ENCODE measurements at regions not wholly inside any gene's neighbourhood (a gene's known extent, or its start where the extent isn't known, plus 50 kb on each side); places are given as distances from the start of the nearest gene placed in this dataset.
"Not testable (repeated sequence)": the region's sequence is repeated elsewhere in the genome, so short reads cannot be mapped to it uniquely, and the experiment has no call there.

DNA sequence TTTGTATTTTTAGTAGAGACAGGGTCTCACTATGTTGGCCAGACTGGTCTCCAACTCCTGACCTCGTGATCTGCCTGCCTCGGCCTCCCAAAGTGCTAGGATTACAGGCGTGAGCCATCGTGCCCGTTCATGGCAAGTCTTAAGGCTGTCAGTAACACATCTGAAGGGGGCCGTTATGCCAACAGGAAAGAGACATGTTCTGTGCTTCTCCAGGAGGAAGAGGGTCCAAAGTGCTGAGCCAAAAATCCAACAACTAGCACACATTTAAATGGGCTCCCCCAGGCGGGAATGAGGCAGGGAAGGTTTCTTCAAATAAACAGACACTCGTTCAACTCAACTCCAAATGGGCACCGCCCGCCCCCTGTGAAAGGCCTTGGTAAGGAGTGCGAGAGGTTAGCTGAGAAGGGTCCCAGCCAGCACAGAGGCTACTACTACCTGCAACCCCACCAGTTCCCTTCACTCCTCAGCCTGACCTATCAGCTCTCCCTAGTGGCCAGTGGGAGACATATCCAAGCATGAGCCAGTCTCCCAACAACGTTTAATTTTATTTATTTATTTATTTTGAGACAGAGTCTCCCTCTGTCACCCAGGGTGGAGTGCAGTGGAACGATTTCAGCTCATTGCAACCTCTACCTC, 84.1 kb upstream of the DMRT1 start:
- no peaks in the 10 kb centered on the region for H3K36me3 ChIP-seq
- no peak overlapping the region for H3K4me3 ChIP-seq
- peak; percentile 33 to 47 for DNase-seq (ENCODE audit: low read depth in 1 of 2, low spot score in 2 of 2)
- peaks cover 16% of the 10 kb centered on the region for H3K4me1 ChIP-seq (replicated peaks)
- no peaks in the 10 kb centered on the region for H3K27me3 ChIP-seq (replicated peaks)
- no peaks in the 10 kb centered on the region for H3K9me3 ChIP-seq (replicated peaks)
- no peak overlapping the region for H3K27ac ChIP-seq

DNA sequence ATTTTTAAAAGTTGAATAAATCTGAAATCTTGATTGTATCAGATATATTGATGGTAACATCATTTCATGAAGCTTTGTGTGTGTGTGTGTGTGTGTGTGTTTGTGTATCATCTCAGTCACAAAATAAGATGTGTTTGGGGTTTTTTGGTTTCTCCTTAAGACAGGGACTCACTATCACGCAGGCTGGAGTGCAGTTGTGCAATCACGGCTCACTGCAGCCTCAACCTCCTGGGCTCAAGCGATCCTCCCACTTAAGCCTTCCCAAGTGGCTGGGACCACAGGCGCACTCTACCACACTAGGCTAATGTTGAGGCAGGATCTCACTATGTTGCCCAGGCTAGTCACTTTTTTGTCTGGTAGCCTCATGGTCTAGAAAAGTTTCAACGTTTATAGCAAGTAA, 83.4 kb upstream of the DMRT1 start:
- no peak overlapping the region for H3K4me3 ChIP-seq
- H3K36me3 ChIP-seq: no peaks in the 10 kb centered on the region
- no peak overlapping the region for H3K27ac ChIP-seq
- no peaks in the 10 kb centered on the region for H3K27me3 ChIP-seq (replicated peaks)
- peaks cover 10% of the 10 kb centered on the region for H3K4me1 ChIP-seq (replicated peaks)
- H3K9me3 ChIP-seq (replicated peaks): no peaks in the 10 kb centered on the region
- DNase-seq (ENCODE audit: low read depth in 1 of 2, low spot score in 2 of 2): no peak

DNA sequence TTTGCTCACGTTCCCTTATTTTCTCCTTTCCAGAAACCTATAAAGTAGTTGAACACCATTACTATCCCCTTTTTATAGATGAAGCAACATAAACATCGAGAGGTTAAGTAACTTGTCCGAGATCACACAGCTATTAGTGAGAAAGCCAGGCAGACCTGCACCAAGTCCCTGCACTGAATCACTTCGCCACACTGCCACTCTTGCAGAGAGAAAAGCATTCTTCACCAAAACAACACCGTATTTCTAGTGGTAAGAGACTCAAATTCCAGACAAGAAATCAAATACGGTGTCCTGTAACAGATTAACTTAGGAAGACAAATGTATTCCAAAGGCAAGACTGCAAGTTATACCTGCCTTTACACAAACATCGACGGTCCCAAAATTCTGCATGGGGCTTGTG, 82.0 kb upstream of the DMRT1 start:
- H3K4me1 ChIP-seq (replicated peaks): peaks cover 10% of the 10 kb centered on the region
- no peak overlapping the region for H3K4me3 ChIP-seq
- no peaks in the 10 kb centered on the region for H3K27me3 ChIP-seq (replicated peaks)
- no peaks in the 10 kb centered on the region for H3K36me3 ChIP-seq
- no peaks in the 10 kb centered on the region for H3K9me3 ChIP-seq (replicated peaks)
- no peak overlapping the region for H3K27ac ChIP-seq
- DNase-seq (ENCODE audit: low read depth in 1 of 2, low spot score in 2 of 2): no peak

DNA sequence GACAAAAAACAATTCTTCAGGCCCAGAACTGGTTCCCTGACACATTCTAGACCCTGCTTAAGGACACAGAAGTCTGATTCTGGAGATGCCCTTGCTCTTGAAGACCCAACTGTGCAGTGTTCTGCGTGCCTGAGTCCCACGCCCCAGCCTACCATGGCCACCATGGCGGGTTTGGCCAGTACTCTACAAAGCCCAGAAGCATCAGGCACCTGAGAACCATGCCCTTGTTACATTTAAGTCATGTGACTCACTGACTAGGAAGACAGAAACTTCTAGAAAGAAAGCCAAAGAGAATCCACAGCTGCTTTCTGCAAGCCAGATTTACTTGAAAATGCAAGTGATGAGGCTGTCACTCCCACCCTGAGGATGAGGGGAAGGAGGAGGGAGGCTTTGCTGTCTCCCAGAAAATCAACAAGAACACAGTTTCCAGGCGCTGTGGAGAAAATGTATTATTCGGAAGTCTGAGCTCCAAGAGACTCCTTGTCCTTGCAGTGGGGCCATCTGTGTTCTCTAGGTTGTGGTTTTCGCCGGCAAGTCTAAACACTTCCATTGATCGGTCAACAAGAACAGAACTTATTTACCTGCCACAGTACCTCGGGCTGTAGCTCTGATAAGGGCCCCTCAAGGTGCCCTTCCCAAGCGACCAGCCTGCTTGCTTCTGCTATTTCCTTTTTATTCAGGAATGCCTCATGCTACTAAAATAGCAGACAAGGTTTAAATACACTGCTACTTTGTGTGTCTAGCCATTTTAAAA, 81.3 kb upstream of the DMRT1 start:
- H3K36me3 ChIP-seq: no peaks in the 10 kb centered on the region
- no peaks in the 10 kb centered on the region for H3K9me3 ChIP-seq (replicated peaks)
- peaks cover 10% of the 10 kb centered on the region for H3K4me1 ChIP-seq (replicated peaks)
- H3K27ac ChIP-seq: no peak overlapping the region
- H3K4me3 ChIP-seq: no peak overlapping the region
- H3K27me3 ChIP-seq (replicated peaks): no peaks in the 10 kb centered on the region
- no peak for DNase-seq (ENCODE audit: low read depth in 1 of 2, low spot score in 2 of 2)

DNA sequence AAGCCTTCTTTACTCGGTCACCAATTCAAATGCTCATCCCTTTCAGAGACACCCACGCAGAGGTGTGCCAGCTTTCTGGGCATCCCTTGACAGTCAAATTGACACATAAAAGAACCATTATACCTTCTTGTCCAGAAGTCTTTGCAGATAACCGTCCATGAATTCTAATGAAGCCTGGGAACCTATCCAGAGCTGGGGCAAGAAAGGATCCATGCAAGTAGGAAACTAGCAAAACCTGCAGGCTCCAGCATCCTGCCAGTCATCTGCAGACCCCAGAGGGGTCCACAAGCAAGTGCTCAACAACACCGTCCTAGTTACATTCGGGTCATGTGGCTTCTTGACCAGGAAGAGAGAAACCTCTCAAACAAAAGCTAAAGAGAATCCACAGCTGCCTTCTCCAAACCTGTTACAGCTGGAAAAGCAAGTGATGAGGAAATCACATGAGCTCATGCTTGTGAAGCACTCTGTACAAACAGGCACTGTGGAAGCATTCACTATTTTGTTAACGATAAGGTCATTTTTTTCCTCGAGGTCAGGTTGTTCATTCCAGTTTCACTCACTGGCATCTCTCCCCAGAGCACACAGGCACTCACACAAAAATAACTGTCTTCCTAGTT, 80.2 kb upstream of the DMRT1 start:
- DNase-seq (ENCODE audit: low read depth in 1 of 2, low spot score in 2 of 2): no peak
- Histone ChIP-seq H3K9me3 (replicated peaks) (no peaks in the 10 kb centered on the region), H3K4me3 (no peak overlapping the region), H3K27ac (no peak overlapping the region), H3K36me3 (no peaks in the 10 kb centered on the region), H3K4me1 (replicated peaks) (no peaks in the 10 kb centered on the region), H3K27me3 (replicated peaks) (no peaks in the 10 kb centered on the region)

DNA sequence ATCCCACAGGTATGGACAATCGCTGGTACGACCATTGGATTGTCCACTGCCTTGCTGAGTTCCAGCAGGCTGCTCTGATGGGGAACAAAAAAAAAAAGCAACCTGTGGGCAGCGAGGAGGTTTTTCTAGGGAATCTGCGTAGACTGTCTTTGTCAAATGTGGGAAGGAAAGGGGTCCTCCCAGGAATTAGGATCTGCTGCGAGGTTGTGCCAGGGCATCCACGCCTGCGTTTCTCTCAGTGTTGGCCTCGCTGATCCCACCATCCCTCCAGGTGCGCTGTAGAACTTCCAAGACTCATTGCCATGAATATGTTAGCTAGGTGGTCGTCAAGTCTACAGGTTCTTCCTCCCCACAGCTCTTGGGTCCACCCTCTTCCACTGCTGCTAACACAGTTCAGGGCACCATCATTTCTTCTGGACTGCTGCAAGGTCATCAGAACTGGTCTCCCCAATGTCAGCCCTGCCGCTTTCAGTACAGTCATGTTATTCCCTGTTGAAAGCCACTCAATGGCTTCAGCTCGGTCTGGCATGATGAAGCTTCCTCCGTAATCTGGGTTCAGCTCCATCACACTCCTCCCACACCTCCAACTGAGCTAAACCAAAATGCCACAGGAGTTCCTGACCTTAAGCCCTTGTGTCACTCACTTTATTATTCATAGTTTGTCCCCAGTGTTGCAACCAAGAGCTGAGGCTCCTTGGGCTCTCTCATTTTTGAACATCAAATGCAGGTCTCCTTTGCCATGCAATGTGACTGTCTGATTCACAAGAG, 79.5 kb upstream of the DMRT1 start:
- H3K9me3 ChIP-seq (replicated peaks): no peaks in the 10 kb centered on the region
- H3K4me1 ChIP-seq (replicated peaks): no peaks in the 10 kb centered on the region
- no peak overlapping the region for H3K4me3 ChIP-seq
- no peaks in the 10 kb centered on the region for H3K36me3 ChIP-seq
- no peak overlapping the region for H3K27ac ChIP-seq
- DNase-seq (ENCODE audit: low read depth in 1 of 2, low spot score in 2 of 2): no peak
- no peaks in the 10 kb centered on the region for H3K27me3 ChIP-seq (replicated peaks)

DNA sequence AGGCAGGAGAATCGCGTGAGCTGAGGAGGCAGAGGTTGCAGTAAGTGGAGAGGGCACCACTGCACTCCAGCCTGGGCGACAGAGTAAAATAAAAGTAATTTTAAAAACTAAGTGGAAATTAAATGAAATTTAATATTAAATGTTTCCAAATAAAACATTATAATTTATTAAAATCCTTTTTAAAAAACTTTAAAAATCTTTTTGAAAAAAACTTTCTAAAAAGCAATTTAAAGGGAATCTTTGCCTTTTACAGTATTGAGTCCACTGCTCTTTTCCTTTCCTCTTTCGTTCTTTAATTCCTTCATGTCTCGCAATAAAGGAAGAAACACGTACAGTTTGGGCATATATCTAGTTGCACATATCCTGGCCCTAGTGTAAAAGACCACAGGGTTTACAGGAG, 77.8 kb upstream of the DMRT1 start:
- no peaks in the 10 kb centered on the region for H3K27me3 ChIP-seq (replicated peaks)
- H3K4me3 ChIP-seq: no peak overlapping the region
- H3K9me3 ChIP-seq (replicated peaks): no peaks in the 10 kb centered on the region
- no peaks in the 10 kb centered on the region for H3K36me3 ChIP-seq
- no peaks in the 10 kb centered on the region for H3K4me1 ChIP-seq (replicated peaks)
- DNase-seq (ENCODE audit: low read depth in 1 of 2, low spot score in 2 of 2): no peak
- H3K27ac ChIP-seq: no peak overlapping the region

DNA sequence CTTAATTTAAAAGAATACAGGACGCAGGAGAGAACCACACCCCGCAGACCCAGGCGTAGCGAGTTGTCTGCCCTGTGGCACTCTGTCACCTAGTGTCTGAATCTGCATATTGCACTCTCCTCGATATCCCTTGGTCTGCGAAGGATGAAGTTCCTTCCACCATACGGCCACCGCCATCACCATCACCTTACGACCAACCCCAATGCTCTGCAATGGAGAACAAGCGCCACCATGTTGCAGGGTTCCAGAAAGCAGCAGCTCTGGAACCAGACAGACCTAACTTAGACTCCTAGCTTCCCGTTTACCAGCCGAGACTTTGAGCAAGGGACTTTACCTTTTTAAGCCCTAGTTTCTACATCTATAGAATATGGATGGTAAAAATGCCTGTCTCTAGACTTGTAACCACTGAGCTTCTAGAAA, 77.4 kb upstream of the DMRT1 start:
- no peak overlapping the region for H3K27ac ChIP-seq
- H3K27me3 ChIP-seq (replicated peaks): no peaks in the 10 kb centered on the region

DNA sequence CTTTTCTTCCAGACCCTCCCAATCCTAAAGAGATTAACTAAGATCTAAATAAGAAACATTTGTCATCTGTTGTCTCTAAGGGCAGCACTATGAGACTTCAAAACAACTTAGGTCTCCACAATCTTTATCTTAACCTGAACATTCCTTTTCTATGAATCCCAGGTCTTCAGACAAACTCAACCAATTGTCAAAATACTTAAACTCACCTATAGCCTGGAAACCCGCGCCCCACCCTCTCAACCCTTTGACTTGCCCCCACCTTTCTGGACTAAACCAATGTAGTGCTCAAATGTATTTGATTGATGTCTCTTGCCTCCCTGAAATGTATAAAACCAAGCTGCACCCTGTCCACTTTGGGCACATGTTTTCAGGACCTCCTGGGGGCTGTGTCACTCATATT, 76.5 kb upstream of the DMRT1 start:
- Histone ChIP-seq H3K4me3 (no peak overlapping the region), H3K9me3 (replicated peaks) (no peaks in the 10 kb centered on the region), H3K4me1 (replicated peaks) (no peaks in the 10 kb centered on the region), H3K27ac (no peak overlapping the region), H3K36me3 (no peaks in the 10 kb centered on the region), H3K27me3 (replicated peaks) (no peaks in the 10 kb centered on the region)
- DNase-seq (ENCODE audit: low read depth in 1 of 2, low spot score in 2 of 2): no peak

More for the DNA sequence above, 77.4 kb upstream of the DMRT1 start:
- peak; percentile 55 to 70 for DNase-seq (ENCODE audit: low read depth in 1 of 2, low spot score in 2 of 2)
- Histone ChIP-seq H3K36me3 (no peaks in the 10 kb centered on the region), H3K4me1 (replicated peaks) (no peaks in the 10 kb centered on the region), H3K4me3 (no peak overlapping the region), H3K9me3 (replicated peaks) (no peaks in the 10 kb centered on the region)

DNA sequence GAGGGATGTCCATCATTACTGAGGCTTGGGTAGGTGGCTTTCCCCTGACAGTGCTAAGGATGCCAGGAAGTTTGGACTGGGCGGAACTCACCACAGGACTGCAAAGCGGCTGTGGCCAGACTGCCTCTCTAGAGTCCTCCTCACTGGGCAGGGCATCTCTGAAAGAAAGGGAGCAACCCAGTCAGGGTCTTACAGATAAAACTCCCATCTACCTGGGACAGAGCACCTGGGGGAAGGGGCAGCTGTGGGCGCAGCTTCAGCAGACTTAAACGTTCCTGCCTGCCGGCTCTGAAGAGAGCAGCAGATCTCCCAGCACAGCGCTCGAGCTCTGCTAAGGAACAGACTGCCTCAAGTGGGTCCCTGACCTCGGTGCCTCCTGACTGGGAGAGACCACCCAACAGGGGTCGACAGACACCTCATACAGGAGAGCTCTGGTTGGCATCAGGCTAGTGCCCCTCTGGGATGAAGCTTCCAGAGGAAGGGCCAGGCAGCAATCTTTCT, 74.4 kb upstream of the DMRT1 start:
- not testable (repeated sequence) for H3K36me3 ChIP-seq; DNase-seq (ENCODE audit: low read depth in 1 of 2, low spot score in 2 of 2); H3K9me3 ChIP-seq (replicated peaks); H3K4me3 ChIP-seq; H3K27me3 ChIP-seq (replicated peaks); H3K27ac ChIP-seq; H3K4me1 ChIP-seq (replicated peaks)

DNA sequence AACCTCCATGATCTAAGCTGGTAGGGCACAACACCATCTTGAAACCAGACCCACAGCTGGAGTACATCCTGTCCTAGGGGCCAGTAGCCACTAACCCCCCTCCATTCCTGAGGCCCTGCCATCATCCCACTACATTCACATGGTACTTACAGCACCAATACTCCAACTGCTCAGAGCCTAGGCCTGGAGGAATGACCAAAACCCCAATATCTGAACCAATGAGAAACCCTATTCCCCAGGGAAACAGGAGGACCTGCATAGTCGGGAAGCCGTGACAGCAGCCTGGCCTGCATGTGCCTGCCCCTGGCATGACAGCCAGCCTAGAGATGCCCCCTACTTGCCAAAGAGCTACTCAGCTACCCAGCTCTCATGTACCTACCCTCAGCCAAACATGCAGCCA, 65.4 kb upstream of the DMRT1 start:
- DNase-seq (ENCODE audit: low read depth in 1 of 2, low spot score in 2 of 2): no peak
- Histone ChIP-seq H3K4me3 (no peak overlapping the region), H3K27me3 (replicated peaks) (no peaks in the 10 kb centered on the region), H3K9me3 (replicated peaks) (no peaks in the 10 kb centered on the region), H3K36me3 (no peaks in the 10 kb centered on the region), H3K27ac (no peak overlapping the region), H3K4me1 (replicated peaks) (no peaks in the 10 kb centered on the region)

DNA sequence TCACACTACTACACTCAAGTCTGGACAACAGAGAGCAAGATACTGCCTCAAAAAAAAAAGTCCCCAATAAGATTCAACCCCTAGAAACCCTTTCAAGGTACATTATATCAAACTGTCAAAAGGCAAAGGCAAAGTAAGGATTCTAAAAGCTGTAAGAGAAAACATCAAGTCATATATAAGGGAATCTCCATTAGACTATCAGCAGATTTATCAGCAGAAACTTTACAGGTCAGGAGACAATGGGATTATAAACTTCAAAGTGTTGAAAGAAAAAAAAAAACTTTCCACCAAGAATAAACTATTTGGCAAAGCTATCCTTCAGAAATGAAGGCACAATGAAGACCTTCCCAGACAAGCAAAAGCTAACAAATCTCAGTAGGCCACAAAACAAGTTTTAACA, 63.5 kb upstream of the DMRT1 start:
- Histone ChIP-seq H3K36me3 (no peaks in the 10 kb centered on the region), H3K9me3 (replicated peaks) (no peaks in the 10 kb centered on the region), H3K27me3 (replicated peaks) (no peaks in the 10 kb centered on the region), H3K27ac (no peak overlapping the region), H3K4me3 (no peak overlapping the region), H3K4me1 (replicated peaks) (no peaks in the 10 kb centered on the region)
- no peak for DNase-seq (ENCODE audit: low read depth in 1 of 2, low spot score in 2 of 2)

DNA sequence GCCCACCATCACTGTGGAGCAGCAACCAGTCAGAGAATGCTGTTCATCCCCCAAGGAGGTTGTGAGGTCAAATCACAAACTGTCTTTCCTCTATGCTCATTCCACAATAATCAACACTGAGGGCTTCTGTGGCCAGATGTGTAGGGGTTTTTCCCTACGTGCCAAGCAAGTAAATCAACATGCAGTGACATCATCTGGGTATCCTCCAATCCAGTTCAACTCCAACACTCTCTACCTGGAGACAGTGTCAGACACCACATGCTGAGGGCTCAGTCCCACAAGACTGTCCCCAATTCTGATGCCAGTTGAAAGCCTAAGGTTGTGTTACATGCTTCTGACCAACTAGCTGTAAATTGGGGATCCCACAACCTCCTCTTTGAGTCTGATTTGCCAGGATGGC, 57.3 kb upstream of the DMRT1 start:
- H3K27ac ChIP-seq: no peak overlapping the region
- no peaks in the 10 kb centered on the region for H3K36me3 ChIP-seq
- no peak overlapping the region for H3K4me3 ChIP-seq
- no peaks in the 10 kb centered on the region for H3K9me3 ChIP-seq (replicated peaks)
- no peak for DNase-seq (ENCODE audit: low read depth in 1 of 2, low spot score in 2 of 2)
- H3K27me3 ChIP-seq (replicated peaks): no peaks in the 10 kb centered on the region
- no peaks in the 10 kb centered on the region for H3K4me1 ChIP-seq (replicated peaks)

DNA sequence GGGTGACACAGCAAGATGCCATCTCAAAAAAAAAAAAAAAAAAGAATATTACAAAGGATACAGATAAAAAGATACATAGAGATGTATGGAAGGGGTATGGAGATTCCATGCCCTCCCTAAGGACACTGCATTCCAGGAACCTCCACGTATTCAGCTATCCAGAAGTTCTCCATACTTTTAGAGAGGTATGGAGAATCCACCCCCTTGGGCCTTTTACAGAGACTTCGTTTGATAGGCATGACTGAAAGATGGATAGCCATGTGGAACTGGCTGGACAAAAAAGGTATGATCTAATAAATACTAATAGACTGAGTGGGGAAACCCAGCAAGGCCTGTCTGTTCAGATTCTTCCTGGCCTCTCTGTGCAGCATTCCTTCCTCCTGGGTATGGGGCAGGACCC, 56.6 kb upstream of the DMRT1 start:
- H3K9me3 ChIP-seq (replicated peaks): no peaks in the 10 kb centered on the region
- no peaks in the 10 kb centered on the region for H3K27me3 ChIP-seq (replicated peaks)
- H3K4me3 ChIP-seq: no peak overlapping the region
- H3K4me1 ChIP-seq (replicated peaks): no peaks in the 10 kb centered on the region
- H3K36me3 ChIP-seq: no peaks in the 10 kb centered on the region
- DNase-seq (ENCODE audit: low read depth in 1 of 2, low spot score in 2 of 2): no peak
- no peak overlapping the region for H3K27ac ChIP-seq
